ENCODE measurements at regions not wholly inside any gene's neighbourhood (a gene's known extent, or its start where the extent isn't known, plus 50 kb on each side); places are given as distances from the start of the nearest gene placed in this dataset.
A peak's percentile ranks its signal among the peaks of the same experiment; 100 is the strongest.

DNA sequence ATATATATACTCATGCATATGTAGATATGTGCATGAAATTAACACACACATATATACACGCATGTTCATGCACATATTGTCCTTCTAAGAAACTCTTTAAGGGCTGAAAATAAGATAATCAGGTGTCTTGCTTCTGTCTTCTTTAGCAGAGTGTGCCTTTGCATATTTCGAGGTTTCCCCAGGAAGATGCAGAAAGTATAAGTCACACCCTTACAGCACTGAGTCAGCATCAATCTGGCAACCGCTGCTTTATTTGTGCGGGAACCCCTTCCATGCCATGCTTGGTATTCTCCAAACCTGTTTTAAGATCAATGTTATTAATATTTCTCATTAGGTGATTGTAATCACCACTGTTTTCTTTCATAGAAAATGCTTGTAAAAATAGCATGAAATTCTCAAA, 557.9 kb downstream of the CAAP1 start:
- Mint-ChIP-seq H3K4me1 (ENCODE audit: low read depth) (no peaks in the 10 kb centered on the region), H3K36me3 (ENCODE audit: low read depth) (no peaks in the 10 kb centered on the region), H3K27ac (ENCODE audit: unreplicated experiment) (no peak overlapping the region), H3K27me3 (ENCODE audit: low read depth) (peaks cover 25% of the 10 kb centered on the region), H3K4me3 (ENCODE audit: unreplicated experiment) (no peak overlapping the region), H3K9me3 (ENCODE audit: low read depth) (no peaks in the 10 kb centered on the region)
- no peak for DNase-seq (ENCODE audit: low spot score)
- TF ChIP-seq, protein P1, sequence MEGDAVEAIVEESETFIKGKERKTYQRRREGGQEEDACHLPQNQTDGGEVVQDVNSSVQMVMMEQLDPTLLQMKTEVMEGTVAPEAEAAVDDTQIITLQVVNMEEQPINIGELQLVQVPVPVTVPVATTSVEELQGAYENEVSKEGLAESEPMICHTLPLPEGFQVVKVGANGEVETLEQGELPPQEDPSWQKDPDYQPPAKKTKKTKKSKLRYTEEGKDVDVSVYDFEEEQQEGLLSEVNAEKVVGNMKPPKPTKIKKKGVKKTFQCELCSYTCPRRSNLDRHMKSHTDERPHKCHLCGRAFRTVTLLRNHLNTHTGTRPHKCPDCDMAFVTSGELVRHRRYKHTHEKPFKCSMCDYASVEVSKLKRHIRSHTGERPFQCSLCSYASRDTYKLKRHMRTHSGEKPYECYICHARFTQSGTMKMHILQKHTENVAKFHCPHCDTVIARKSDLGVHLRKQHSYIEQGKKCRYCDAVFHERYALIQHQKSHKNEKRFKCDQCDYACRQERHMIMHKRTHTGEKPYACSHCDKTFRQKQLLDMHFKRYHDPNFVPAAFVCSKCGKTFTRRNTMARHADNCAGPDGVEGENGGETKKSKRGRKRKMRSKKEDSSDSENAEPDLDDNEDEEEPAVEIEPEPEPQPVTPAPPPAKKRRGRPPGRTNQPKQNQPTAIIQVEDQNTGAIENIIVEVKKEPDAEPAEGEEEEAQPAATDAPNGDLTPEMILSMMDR (IDR thresholded peaks at IDR 0.05): no peak

DNA sequence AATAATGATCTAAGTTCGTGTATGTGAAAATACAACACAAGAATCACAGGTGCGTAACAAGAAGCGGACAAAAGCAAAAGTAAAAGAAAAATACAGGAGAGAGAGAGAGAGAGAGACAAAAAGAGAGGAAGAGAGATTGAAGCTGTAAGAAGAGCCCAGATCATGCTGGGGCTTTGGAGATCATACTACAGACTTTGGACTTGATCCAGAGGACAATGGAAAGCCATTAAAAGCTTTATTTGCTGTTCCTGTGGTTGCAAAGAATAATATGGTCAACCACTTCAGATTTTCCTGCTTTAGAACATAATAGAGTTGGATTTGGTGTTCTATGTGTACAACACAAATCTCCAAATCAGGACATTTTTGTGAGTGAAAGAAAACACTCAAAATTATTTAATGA, 561.4 kb downstream of the CAAP1 start:
- no peak for DNase-seq (ENCODE audit: low spot score)
- no peak overlapping the region for H3K4me3 Mint-ChIP-seq (ENCODE audit: unreplicated experiment)
- H3K27ac Mint-ChIP-seq (ENCODE audit: unreplicated experiment): no peak overlapping the region
- H3K36me3 Mint-ChIP-seq (ENCODE audit: low read depth): no peaks in the 10 kb centered on the region
- no peaks in the 10 kb centered on the region for H3K9me3 Mint-ChIP-seq (ENCODE audit: low read depth)
- H3K27me3 Mint-ChIP-seq (ENCODE audit: low read depth): peaks cover 11% of the 10 kb centered on the region
- H3K4me1 Mint-ChIP-seq (ENCODE audit: low read depth): peaks cover 3% of the 10 kb centered on the region
- TF ChIP-seq, protein P1 (IDR thresholded peaks at IDR 0.05): no peak

DNA sequence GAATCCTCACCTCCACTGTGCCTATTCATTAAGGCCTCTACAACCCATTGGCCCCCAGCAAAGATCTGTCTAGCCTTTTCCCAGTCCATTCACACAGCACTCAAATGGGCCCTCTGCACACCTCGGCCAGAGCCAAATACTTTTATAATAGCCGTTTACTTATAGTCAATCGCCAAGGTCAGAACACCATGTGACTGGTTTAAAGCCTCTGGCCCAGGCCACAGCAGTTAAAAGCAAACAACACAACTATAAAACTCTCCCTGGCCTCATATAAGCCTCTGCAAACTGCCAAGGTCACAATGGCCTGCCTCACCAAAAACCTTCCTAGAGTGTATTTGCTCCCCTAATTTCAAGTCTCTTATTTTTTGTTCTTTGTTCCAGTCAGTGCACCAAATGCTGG, 562.6 kb downstream of the CAAP1 start:
- no peak for DNase-seq (ENCODE audit: low spot score)
- peaks cover 3% of the 10 kb centered on the region for H3K4me1 Mint-ChIP-seq (ENCODE audit: low read depth)
- H3K36me3 Mint-ChIP-seq (ENCODE audit: low read depth): no peaks in the 10 kb centered on the region
- TF ChIP-seq, protein P1 (IDR thresholded peaks at IDR 0.05): no peak
- no peaks in the 10 kb centered on the region for H3K9me3 Mint-ChIP-seq (ENCODE audit: low read depth)
- H3K27ac Mint-ChIP-seq (ENCODE audit: unreplicated experiment): no peak overlapping the region
- peaks cover 9% of the 10 kb centered on the region for H3K27me3 Mint-ChIP-seq (ENCODE audit: low read depth)
- H3K4me3 Mint-ChIP-seq (ENCODE audit: unreplicated experiment): no peak overlapping the region

DNA sequence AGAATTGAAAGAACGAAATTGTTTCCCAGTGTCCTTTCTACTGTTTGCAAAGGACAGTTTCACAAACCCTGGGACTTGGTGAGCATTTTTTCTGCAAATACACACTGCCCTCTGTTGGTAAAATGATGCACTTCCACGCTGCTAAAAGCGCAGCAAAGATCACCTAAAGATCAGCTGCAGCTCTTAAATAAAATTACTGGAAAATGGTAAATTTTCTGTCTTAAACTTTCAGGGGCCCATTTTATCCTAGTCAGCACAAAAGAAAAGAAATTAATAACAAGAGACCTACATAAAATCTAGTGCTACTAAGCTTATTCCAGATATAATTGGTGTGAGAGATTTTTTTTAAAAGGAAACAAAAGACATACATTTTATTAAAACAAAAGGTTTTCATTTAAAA, 566.0 kb downstream of the CAAP1 start:
- Mint-ChIP-seq H3K36me3 (ENCODE audit: low read depth) (no peaks in the 10 kb centered on the region), H3K27me3 (ENCODE audit: low read depth) (no peaks in the 10 kb centered on the region), H3K9me3 (ENCODE audit: low read depth) (peaks cover 3% of the 10 kb centered on the region), H3K27ac (ENCODE audit: unreplicated experiment) (no peak overlapping the region), H3K4me1 (ENCODE audit: low read depth) (peaks cover 3% of the 10 kb centered on the region), H3K4me3 (ENCODE audit: unreplicated experiment) (no peak overlapping the region)
- no peak for DNase-seq (ENCODE audit: low spot score)
- TF ChIP-seq, protein P1 (IDR thresholded peaks at IDR 0.05): peak; percentile 97

DNA sequence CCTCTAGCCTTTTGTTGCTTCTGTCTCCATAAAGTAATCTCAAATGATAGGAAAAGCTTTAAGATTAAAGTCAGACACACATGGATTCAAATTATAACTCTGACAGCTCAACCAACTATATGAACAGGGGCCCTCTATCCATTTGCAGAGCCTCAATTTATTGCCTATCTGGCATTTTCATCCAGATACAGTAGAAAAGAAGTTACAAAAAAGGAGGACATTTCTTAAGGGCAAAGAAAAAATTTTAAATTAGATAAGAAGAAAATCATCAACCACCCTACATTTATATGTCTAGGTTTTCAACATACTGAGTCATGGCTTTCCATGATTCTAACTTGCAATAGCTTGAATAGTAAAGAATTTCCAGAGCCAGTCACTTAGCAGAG, 567.2 kb downstream of the CAAP1 start:
- DNase-seq (ENCODE audit: low spot score): no peak
- peaks cover 3% of the 10 kb centered on the region for H3K9me3 Mint-ChIP-seq (ENCODE audit: low read depth)
- H3K4me3 Mint-ChIP-seq (ENCODE audit: unreplicated experiment): no peak overlapping the region
- peaks cover 3% of the 10 kb centered on the region for H3K4me1 Mint-ChIP-seq (ENCODE audit: low read depth)
- no peaks in the 10 kb centered on the region for H3K36me3 Mint-ChIP-seq (ENCODE audit: low read depth)
- H3K27me3 Mint-ChIP-seq (ENCODE audit: low read depth): no peaks in the 10 kb centered on the region
- no peak overlapping the region for H3K27ac Mint-ChIP-seq (ENCODE audit: unreplicated experiment)
- TF ChIP-seq, protein P1 (IDR thresholded peaks at IDR 0.05): no peak
